Psoas muscle (tissue), 7 donors: ENCODE measurements at regions not wholly inside any gene's neighbourhood (a gene's known extent, or its start where the extent isn't known, plus 50 kb on each side); places are given as distances from the start of the nearest gene placed in this dataset.
"Not testable (repeated sequence)": the region's sequence is repeated elsewhere in the genome, so short reads cannot be mapped to it uniquely, and the experiment has no call there.

Experiments
- ATAC-seq, 4 donors: fragments of 200-7000 bp; cut with Tn5 transposase; one replicate each; pipeline ENCODE4 v1.9.1; 2020; ENCODE audit warnings: moderate library complexity in 3 of 4, mild to moderate bottlenecking in 2 of 4
- DNase-seq, 2 donors: peaks; one replicate each; pipeline ENCODE4 v3.0.0-alpha.2; 2020
- H3K27ac ChIP-seq: fragments of 200-600 bp; one replicate; pipeline ENCODE4 v1.8.0; 2022
- H3K27me3 ChIP-seq, 3 donors: fragments of 200-600 bp in 1 of 3; one replicate each; pipeline versions ENCODE4 v1.6.1 to v1.8.0; 2013 to 2022; ENCODE audit warnings: low read length in 2 of 3, mild to moderate bottlenecking in 2 of 3, moderate library complexity in 1 of 3; ENCODE audit not compliant: insufficient read depth in 3 of 3
- H3K36me3 ChIP-seq, 2 donors: fragments of 200-600 bp in 1 of 2; one replicate each; pipeline versions ENCODE4 v1.6.1 to v1.8.0; 2013 to 2022; ENCODE audit warnings: low read depth in 1 of 2, mild to moderate bottlenecking in 1 of 2, moderate library complexity in 1 of 2; ENCODE audit not compliant: insufficient read depth in 1 of 2
- H3K4me1 ChIP-seq: fragments of 200-600 bp; one replicate; pipeline ENCODE4 v1.8.0; 2022
- H3K4me3 ChIP-seq: fragments of 200-600 bp; one replicate; pipeline ENCODE4 v1.8.0; 2022; ENCODE audit warnings: mild to moderate bottlenecking
- H3K9me3 ChIP-seq: fragments of 200-600 bp; one replicate; pipeline ENCODE4 v1.8.0; 2022
- CTCF ChIP-seq: fragments of 200-600 bp; IDR thresholded peaks from one replicate; pipeline ENCODE4 v1.8.0; 2022; ENCODE audit warnings: antibody characterized with exemption
- WGBS, 3 donors: extraction: QIAGEN DNeasy Blood & Tissue Kit; methylation state at CpG; one replicate each; pipeline versions ENCODE4 v1.1.6 to v1.1.7; 2013; 5-methylcytosine and 5-hydroxymethylcytosine counted together
- intact Hi-C, 2 donors: fragments of 100-400 bp; cut with DNase I; formaldehyde crosslinking; loops; one replicate each; pipeline versions ENCODE4 v1.11.0 to v1.14.2; 2022
- donor health status: healthy with polysubstance abuse.
- donor health status: DM: no; HTN: no; CAD: no; lungs with moderate emphysema.
- donor health status: Bipolar disorder and iron deficiency.
- donor health status: healthy.
- donor health status: DM: yes; HTN: yes; CAD: no.
- donor health status: DM: no; HTN: no; CAD: no.
- donor health status: DM: yes; HTN: yes; CAD: no.

GRCh38 chr1:206384029-206384807 lies 86.1 kb upstream of the IKBKE start:
- H3K27me3 ChIP-seq, intact Hi-C loops, H3K27ac ChIP-seq, H3K9me3 ChIP-seq, H3K4me1 ChIP-seq, H3K36me3 ChIP-seq, H3K4me3 ChIP-seq, DNase-seq: not testable (repeated sequence)
- ATAC-seq: peak; percentile 54 to 76 (median 72)
- 37 to 54% (median 46%) methylated on average over 4 of the region's 11 CpGs for WGBS, 3 donors
- TF ChIP-seq CTCF: peak; percentile 24

GRCh38 chr1:206384891-206385290 lies 85.4 kb upstream of the IKBKE start:
- 85 to 96% (median 93%) methylated on average over 1 of the region's 1 CpG for WGBS, 3 donors

GRCh38 chr1:206387631-206388030 lies 82.6 kb upstream of the IKBKE start:
- DNase-seq, H3K4me1 ChIP-seq, H3K36me3 ChIP-seq, intact Hi-C loops, H3K9me3 ChIP-seq, H3K27ac ChIP-seq, H3K27me3 ChIP-seq, H3K4me3 ChIP-seq: not testable (repeated sequence)
- WGBS, 3 donors: no CpG with 5 or more reads among the region's 5 CpGs
- ATAC-seq: peak in 1 of 4 donors; percentile 38

More at GRCh38 chr1:206384891-206385290, 85.4 kb upstream of the IKBKE start:
- H3K4me1 ChIP-seq, ATAC-seq, H3K27me3 ChIP-seq, H3K27ac ChIP-seq, H3K36me3 ChIP-seq, intact Hi-C loops, H3K4me3 ChIP-seq, H3K9me3 ChIP-seq, DNase-seq: not testable (repeated sequence)

GRCh38 chr1:206391903-206392302 lies 78.4 kb upstream of the IKBKE start:
- ATAC-seq, H3K4me3 ChIP-seq, intact Hi-C loops, H3K4me1 ChIP-seq, DNase-seq, H3K27me3 ChIP-seq, H3K9me3 ChIP-seq, H3K36me3 ChIP-seq, H3K27ac ChIP-seq: not testable (repeated sequence)
- WGBS, 3 donors: 83 to 100% (median 91%) methylated on average over 1 of the region's 2 CpGs

- H3K9me3 ChIP-seq, H3K27me3 ChIP-seq, H3K27ac ChIP-seq, H3K4me1 ChIP-seq, ATAC-seq, H3K36me3 ChIP-seq, DNase-seq, intact Hi-C loops, H3K4me3 ChIP-seq: not testable (repeated sequence)
- 56 to 71% (median 62%) methylated on average over 2 to 3 of the region's 6 CpGs for WGBS, 3 donors
Observed at GRCh38 chr1:206397501-206397900, 72.8 kb upstream of the IKBKE start.

- ATAC-seq, H3K27ac ChIP-seq, H3K4me1 ChIP-seq, intact Hi-C loops, DNase-seq, H3K36me3 ChIP-seq, H3K9me3 ChIP-seq, H3K27me3 ChIP-seq, H3K4me3 ChIP-seq: not testable (repeated sequence)
- WGBS, 3 donors: 88 to 92% (median 91%) methylated on average over 2 of the region's 3 CpGs
Observed at GRCh38 chr1:206398261-206398660, 72.0 kb upstream of the IKBKE start.

GRCh38 chr1:206403612-206404307 lies 66.5 kb upstream of the IKBKE start:
- H3K9me3 ChIP-seq, DNase-seq, intact Hi-C loops, H3K4me3 ChIP-seq, H3K36me3 ChIP-seq, H3K27ac ChIP-seq, H3K4me1 ChIP-seq, H3K27me3 ChIP-seq: not testable (repeated sequence)
- ATAC-seq: peak; percentile 82 to 91 (median 85)
- WGBS, 3 donors: 0 to 6% (median 0%) methylated on average over 1 to 2 of the region's 5 CpGs

GRCh38 chr1:206404309-206405027 lies 65.8 kb upstream of the IKBKE start:
- ATAC-seq: peak; percentile 39 to 73 (median 57)
- not testable (repeated sequence) for H3K27ac ChIP-seq

GRCh38 chr1:206405282-206405681 lies 65.0 kb upstream of the IKBKE start:
- H3K9me3 ChIP-seq, H3K27ac ChIP-seq, intact Hi-C loops, H3K27me3 ChIP-seq, H3K4me3 ChIP-seq, H3K36me3 ChIP-seq, DNase-seq, H3K4me1 ChIP-seq: not testable (repeated sequence)
- WGBS, 3 donors: no CpG with 5 or more reads among the region's 7 CpGs
- ATAC-seq: peak; percentile 37 to 64 (median 50)

More at GRCh38 chr1:206404309-206405027, 65.8 kb upstream of the IKBKE start:
- H3K4me1 ChIP-seq, intact Hi-C loops, H3K36me3 ChIP-seq, H3K27me3 ChIP-seq, H3K9me3 ChIP-seq, H3K4me3 ChIP-seq, DNase-seq: not testable (repeated sequence)
- 10 to 19% (median 12%) methylated on average over 6 of the region's 8 CpGs for WGBS, 3 donors
